ENCODE measurements at regions not wholly inside any gene's neighbourhood (a gene's known extent, or its start where the extent isn't known, plus 50 kb on each side); places are given as distances from the start of the nearest gene placed in this dataset.
"Not testable (repeated sequence)": the region's sequence is repeated elsewhere in the genome, so short reads cannot be mapped to it uniquely, and the experiment has no call there.

- Mint-ChIP-seq H3K4me3 (ENCODE audit: low read depth) (no peak overlapping the region), H3K4me1 (ENCODE audit: low read depth) (no peaks in the 10 kb centered on the region), H3K27me3 (ENCODE audit: low read depth) (no peaks in the 10 kb centered on the region), H3K36me3 (ENCODE audit: low read depth) (no peaks in the 10 kb centered on the region), H3K9me3 (no peaks in the 10 kb centered on the region), H3K27ac (no peak overlapping the region)
- intact Hi-C loops (cut with micrococcal nuclease) = no loop called here
- no peak for DNase-seq (ENCODE audit: low spot score)
Measured at GRCh38 chr9:108413809-108414208, 442.0 kb downstream of the ACTL7B start.

GRCh38 chr9:108412755-108413154, 443.0 kb downstream of the ACTL7B start:
- no peaks in the 10 kb centered on the region for H3K9me3 Mint-ChIP-seq
- H3K4me3 Mint-ChIP-seq (ENCODE audit: low read depth) = no peak overlapping the region
- no peak overlapping the region for H3K27ac Mint-ChIP-seq
- no peaks in the 10 kb centered on the region for H3K27me3 Mint-ChIP-seq (ENCODE audit: low read depth)
- no peaks in the 10 kb centered on the region for H3K4me1 Mint-ChIP-seq (ENCODE audit: low read depth)
- H3K36me3 Mint-ChIP-seq (ENCODE audit: low read depth) = no peaks in the 10 kb centered on the region
- intact Hi-C loops (cut with micrococcal nuclease) = no loop called here
- no peak for DNase-seq (ENCODE audit: low spot score)

- H3K36me3 Mint-ChIP-seq (ENCODE audit: low read depth) = no peaks in the 10 kb centered on the region
- H3K4me1 Mint-ChIP-seq (ENCODE audit: low read depth) = no peaks in the 10 kb centered on the region
- H3K27me3 Mint-ChIP-seq (ENCODE audit: low read depth) = no peaks in the 10 kb centered on the region
- DNase-seq (ENCODE audit: low spot score) = no peak
- intact Hi-C loops (cut with micrococcal nuclease) = no loop called here
- H3K4me3 Mint-ChIP-seq (ENCODE audit: low read depth) = no peak overlapping the region
- H3K9me3 Mint-ChIP-seq = no peaks in the 10 kb centered on the region
- no peak overlapping the region for H3K27ac Mint-ChIP-seq
Measured at GRCh38 chr9:108411632-108412031, 444.2 kb downstream of the ACTL7B start.

GRCh38 chr9:108410161-108410560, 445.6 kb downstream of the ACTL7B start:
- Mint-ChIP-seq H3K4me3 (ENCODE audit: low read depth) (no peak overlapping the region), H3K27me3 (ENCODE audit: low read depth) (no peaks in the 10 kb centered on the region), H3K27ac (no peak overlapping the region), H3K9me3 (no peaks in the 10 kb centered on the region), H3K36me3 (ENCODE audit: low read depth) (no peaks in the 10 kb centered on the region), H3K4me1 (ENCODE audit: low read depth) (no peaks in the 10 kb centered on the region)
- DNase-seq (ENCODE audit: low spot score) = no peak
- intact Hi-C loops (cut with micrococcal nuclease) = no loop called here

GRCh38 chr9:108400297-108400696, 455.5 kb downstream of the ACTL7B start:
- no peak overlapping the region for H3K4me3 Mint-ChIP-seq (ENCODE audit: low read depth)
- no peaks in the 10 kb centered on the region for H3K36me3 Mint-ChIP-seq (ENCODE audit: low read depth)
- H3K27me3 Mint-ChIP-seq (ENCODE audit: low read depth) = no peaks in the 10 kb centered on the region
- H3K9me3 Mint-ChIP-seq = no peaks in the 10 kb centered on the region
- no peak overlapping the region for H3K27ac Mint-ChIP-seq
- no peaks in the 10 kb centered on the region for H3K4me1 Mint-ChIP-seq (ENCODE audit: low read depth)
- intact Hi-C loops (cut with micrococcal nuclease) = no loop called here
- DNase-seq (ENCODE audit: low spot score) = no peak

GRCh38 chr9:108399851-108400250, 455.9 kb downstream of the ACTL7B start:
- Mint-ChIP-seq H3K4me3 (ENCODE audit: low read depth) (no peak overlapping the region), H3K36me3 (ENCODE audit: low read depth) (no peaks in the 10 kb centered on the region), H3K9me3 (no peaks in the 10 kb centered on the region), H3K4me1 (ENCODE audit: low read depth) (no peaks in the 10 kb centered on the region), H3K27ac (no peak overlapping the region), H3K27me3 (ENCODE audit: low read depth) (no peaks in the 10 kb centered on the region)
- intact Hi-C loops (cut with micrococcal nuclease) = no loop called here
- no peak for DNase-seq (ENCODE audit: low spot score)

- Mint-ChIP-seq H3K27me3 (ENCODE audit: low read depth) (no peaks in the 10 kb centered on the region), H3K36me3 (ENCODE audit: low read depth) (no peaks in the 10 kb centered on the region), H3K4me3 (ENCODE audit: low read depth) (no peak overlapping the region), H3K4me1 (ENCODE audit: low read depth) (no peaks in the 10 kb centered on the region), H3K27ac (no peak overlapping the region), H3K9me3 (no peaks in the 10 kb centered on the region)
- intact Hi-C loops (cut with micrococcal nuclease) = no loop called here
- DNase-seq (ENCODE audit: low spot score) = no peak
Measured at GRCh38 chr9:108397286-108397685, 458.5 kb downstream of the ACTL7B start.

GRCh38 chr9:108396611-108397010, 459.2 kb downstream of the ACTL7B start:
- Mint-ChIP-seq H3K36me3 (ENCODE audit: low read depth) (no peaks in the 10 kb centered on the region), H3K4me1 (ENCODE audit: low read depth) (no peaks in the 10 kb centered on the region), H3K27ac (no peak overlapping the region), H3K4me3 (ENCODE audit: low read depth) (no peak overlapping the region), H3K9me3 (no peaks in the 10 kb centered on the region), H3K27me3 (ENCODE audit: low read depth) (no peaks in the 10 kb centered on the region)
- intact Hi-C loops (cut with micrococcal nuclease) = no loop called here
- DNase-seq (ENCODE audit: low spot score) = no peak

GRCh38 chr9:108396193-108396592, 459.6 kb downstream of the ACTL7B start:
- Mint-ChIP-seq H3K4me3 (ENCODE audit: low read depth) (no peak overlapping the region), H3K27ac (no peak overlapping the region), H3K9me3 (no peaks in the 10 kb centered on the region), H3K36me3 (ENCODE audit: low read depth) (no peaks in the 10 kb centered on the region), H3K27me3 (ENCODE audit: low read depth) (no peaks in the 10 kb centered on the region), H3K4me1 (ENCODE audit: low read depth) (no peaks in the 10 kb centered on the region)
- DNase-seq (ENCODE audit: low spot score) = no peak
- intact Hi-C loops (cut with micrococcal nuclease) = no loop called here

- no peak overlapping the region for H3K27ac Mint-ChIP-seq
- H3K9me3 Mint-ChIP-seq = no peaks in the 10 kb centered on the region
- no peak for DNase-seq (ENCODE audit: low spot score)
- H3K27me3 Mint-ChIP-seq (ENCODE audit: low read depth) = no peaks in the 10 kb centered on the region
- no peaks in the 10 kb centered on the region for H3K36me3 Mint-ChIP-seq (ENCODE audit: low read depth)
- intact Hi-C loops (cut with micrococcal nuclease) = no loop called here
- no peak overlapping the region for H3K4me3 Mint-ChIP-seq (ENCODE audit: low read depth)
- H3K4me1 Mint-ChIP-seq (ENCODE audit: low read depth) = no peaks in the 10 kb centered on the region
Measured at GRCh38 chr9:108395421-108395820, 460.4 kb downstream of the ACTL7B start.

- no peaks in the 10 kb centered on the region for H3K4me1 Mint-ChIP-seq (ENCODE audit: low read depth)
- DNase-seq (ENCODE audit: low spot score) = no peak
- no peak overlapping the region for H3K4me3 Mint-ChIP-seq (ENCODE audit: low read depth)
- H3K9me3 Mint-ChIP-seq = no peaks in the 10 kb centered on the region
- H3K27ac Mint-ChIP-seq = no peak overlapping the region
- no peaks in the 10 kb centered on the region for H3K27me3 Mint-ChIP-seq (ENCODE audit: low read depth)
- intact Hi-C loops (cut with micrococcal nuclease) = no loop called here
- no peaks in the 10 kb centered on the region for H3K36me3 Mint-ChIP-seq (ENCODE audit: low read depth)
Measured at GRCh38 chr9:108394726-108395125, 461.1 kb downstream of the ACTL7B start.

GRCh38 chr9:108393481-108394001, 462.2 kb downstream of the ACTL7B start:
- not testable (repeated sequence) for H3K4me1 Mint-ChIP-seq (ENCODE audit: low read depth)

GRCh38 chr9:108392877-108393276, 462.9 kb downstream of the ACTL7B start:
- H3K4me3 Mint-ChIP-seq (ENCODE audit: low read depth) = no peak overlapping the region
- DNase-seq (ENCODE audit: low spot score) = no peak
- no peaks in the 10 kb centered on the region for H3K27me3 Mint-ChIP-seq (ENCODE audit: low read depth)
- peaks cover 3% of the 10 kb centered on the region for H3K4me1 Mint-ChIP-seq (ENCODE audit: low read depth)
- no peaks in the 10 kb centered on the region for H3K36me3 Mint-ChIP-seq (ENCODE audit: low read depth)
- H3K27ac Mint-ChIP-seq = no peak overlapping the region
- H3K9me3 Mint-ChIP-seq = no peaks in the 10 kb centered on the region
- intact Hi-C loops (cut with micrococcal nuclease) = no loop called here

More at GRCh38 chr9:108393481-108394001, 462.2 kb downstream of the ACTL7B start:
- H3K36me3 Mint-ChIP-seq (ENCODE audit: low read depth); H3K4me3 Mint-ChIP-seq (ENCODE audit: low read depth); DNase-seq (ENCODE audit: low spot score); H3K27ac Mint-ChIP-seq; H3K27me3 Mint-ChIP-seq (ENCODE audit: low read depth); H3K9me3 Mint-ChIP-seq; intact Hi-C loops (cut with micrococcal nuclease): not testable (repeated sequence)

- no peak overlapping the region for H3K27ac Mint-ChIP-seq
- DNase-seq (ENCODE audit: low spot score) = no peak
- intact Hi-C loops (cut with micrococcal nuclease) = no loop called here
- no peak overlapping the region for H3K4me3 Mint-ChIP-seq (ENCODE audit: low read depth)
- no peaks in the 10 kb centered on the region for H3K27me3 Mint-ChIP-seq (ENCODE audit: low read depth)
- H3K9me3 Mint-ChIP-seq = peaks cover 4% of the 10 kb centered on the region
- H3K4me1 Mint-ChIP-seq (ENCODE audit: low read depth) = peaks cover 3% of the 10 kb centered on the region
- no peaks in the 10 kb centered on the region for H3K36me3 Mint-ChIP-seq (ENCODE audit: low read depth)
Measured at GRCh38 chr9:108389056-108389455, 466.7 kb downstream of the ACTL7B start.
